Osteoblast (primary cell): ENCODE measurements at regions not wholly inside any gene's neighbourhood (a gene's known extent, or its start where the extent isn't known, plus 50 kb on each side); places are given as distances from the start of the nearest gene placed in this dataset.

Experiments
- DNase-seq: peaks from one replicate; pipeline ENCODE4 v3.0.0; 2011; ENCODE audit warnings: low spot score, mixed read lengths; ENCODE audit not compliant: insufficient read length; ENCODE audit errors: missing footprints
- H2AFZ ChIP-seq: 2 replicates; pipeline ENCODE4 v1.6.0; 2011; ENCODE audit warnings: mild to moderate bottlenecking, low read length
- H3K27ac ChIP-seq: 2 replicates; pipeline ENCODE4 v1.5.1; 2011; ENCODE audit warnings: mild to moderate bottlenecking, low read depth, low read length, moderate library complexity
- H3K27me3 ChIP-seq: 2 replicates; pipeline ENCODE4 v1.6.0; 2012; ENCODE audit warnings: mild to moderate bottlenecking, control low read depth, inconsistent platforms, low read length, moderate library complexity; ENCODE audit not compliant: insufficient read depth
- H3K36me3 ChIP-seq: 2 replicates; pipeline ENCODE4 v1.5.1; 2011; ENCODE audit warnings: mild to moderate bottlenecking, low read length, control low read depth, moderate library complexity; ENCODE audit not compliant: insufficient read depth
- H3K4me1 ChIP-seq: 2 replicates; pipeline ENCODE4 v1.5.1; 2011; ENCODE audit warnings: mild to moderate bottlenecking, low read length, control low read depth, moderate library complexity; ENCODE audit not compliant: insufficient read depth
- H3K4me2 ChIP-seq: 2 replicates; pipeline ENCODE4 v1.6.0; 2011; ENCODE audit warnings: mild to moderate bottlenecking, low read length; ENCODE audit not compliant: insufficient read depth
- H3K4me3 ChIP-seq: fragments of 200-600 bp; sonication (generic); 3 replicates; pipeline ENCODE4 v1.5.1; 2012; ENCODE audit warnings: mild to moderate bottlenecking, low read length, inconsistent platforms; ENCODE audit not compliant: insufficient read depth
- H3K79me2 ChIP-seq: 2 replicates; pipeline ENCODE4 v1.6.0; 2012; ENCODE audit warnings: mild to moderate bottlenecking, low read length, control low read depth, inconsistent platforms; ENCODE audit not compliant: insufficient read depth
- H3K9me3 ChIP-seq: 2 replicates; pipeline ENCODE4 v1.5.1; 2011; ENCODE audit warnings: low read depth, low read length, control low read depth
- H4K20me1 ChIP-seq: 2 replicates; pipeline ENCODE4 v1.6.0; 2012; ENCODE audit warnings: mild to moderate bottlenecking, low read length, control low read depth; ENCODE audit not compliant: insufficient read depth
- TF ChIP-seq, protein P1 (sequence below): IDR thresholded peaks from 2 replicates; pipeline ENCODE4 v1.5.1; 2011; ENCODE audit warnings: mild to moderate bottlenecking, low read depth, low read length, moderate library complexity; ENCODE audit errors: extremely low read depth

DNA sequence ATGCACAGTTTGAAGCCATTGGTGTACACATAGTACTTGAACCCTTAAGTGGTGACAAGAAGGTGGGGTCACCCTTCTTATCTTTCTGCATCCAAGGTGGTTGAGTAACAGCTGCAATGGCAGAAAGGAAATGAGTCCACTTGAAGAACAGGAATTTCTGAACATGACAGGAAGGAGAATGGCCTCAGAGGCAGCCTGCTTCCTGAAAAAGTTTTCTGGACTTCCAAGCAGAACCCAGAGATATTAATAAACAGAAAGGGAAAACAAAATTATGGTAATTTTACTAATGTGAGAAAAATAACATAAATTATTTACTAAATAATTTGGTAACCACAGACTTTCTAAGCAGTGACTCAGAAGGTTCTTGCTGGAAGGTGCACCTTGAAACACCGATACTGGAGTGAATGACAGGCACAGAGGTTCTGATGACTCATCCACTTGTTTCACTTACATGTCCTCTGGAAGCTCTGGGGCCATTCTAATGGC, 119.9 kb upstream of the HS3ST1 start:
- Histone ChIP-seq H3K4me1 (no peaks in the 10 kb centered on the region), H3K9me3 (no peaks in the 10 kb centered on the region), H3K4me2 (no peak overlapping the region), H3K4me3 (no peak overlapping the region), H3K27me3 (no peaks in the 10 kb centered on the region), H3K27ac (no peak overlapping the region), H3K36me3 (no peaks in the 10 kb centered on the region), H3K79me2 (no peaks in the 10 kb centered on the region), H4K20me1 (no peaks in the 10 kb centered on the region), H2AFZ (no peak overlapping the region)
- TF ChIP-seq, protein P1, sequence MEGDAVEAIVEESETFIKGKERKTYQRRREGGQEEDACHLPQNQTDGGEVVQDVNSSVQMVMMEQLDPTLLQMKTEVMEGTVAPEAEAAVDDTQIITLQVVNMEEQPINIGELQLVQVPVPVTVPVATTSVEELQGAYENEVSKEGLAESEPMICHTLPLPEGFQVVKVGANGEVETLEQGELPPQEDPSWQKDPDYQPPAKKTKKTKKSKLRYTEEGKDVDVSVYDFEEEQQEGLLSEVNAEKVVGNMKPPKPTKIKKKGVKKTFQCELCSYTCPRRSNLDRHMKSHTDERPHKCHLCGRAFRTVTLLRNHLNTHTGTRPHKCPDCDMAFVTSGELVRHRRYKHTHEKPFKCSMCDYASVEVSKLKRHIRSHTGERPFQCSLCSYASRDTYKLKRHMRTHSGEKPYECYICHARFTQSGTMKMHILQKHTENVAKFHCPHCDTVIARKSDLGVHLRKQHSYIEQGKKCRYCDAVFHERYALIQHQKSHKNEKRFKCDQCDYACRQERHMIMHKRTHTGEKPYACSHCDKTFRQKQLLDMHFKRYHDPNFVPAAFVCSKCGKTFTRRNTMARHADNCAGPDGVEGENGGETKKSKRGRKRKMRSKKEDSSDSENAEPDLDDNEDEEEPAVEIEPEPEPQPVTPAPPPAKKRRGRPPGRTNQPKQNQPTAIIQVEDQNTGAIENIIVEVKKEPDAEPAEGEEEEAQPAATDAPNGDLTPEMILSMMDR = no peak
- DNase-seq = no peak

DNA sequence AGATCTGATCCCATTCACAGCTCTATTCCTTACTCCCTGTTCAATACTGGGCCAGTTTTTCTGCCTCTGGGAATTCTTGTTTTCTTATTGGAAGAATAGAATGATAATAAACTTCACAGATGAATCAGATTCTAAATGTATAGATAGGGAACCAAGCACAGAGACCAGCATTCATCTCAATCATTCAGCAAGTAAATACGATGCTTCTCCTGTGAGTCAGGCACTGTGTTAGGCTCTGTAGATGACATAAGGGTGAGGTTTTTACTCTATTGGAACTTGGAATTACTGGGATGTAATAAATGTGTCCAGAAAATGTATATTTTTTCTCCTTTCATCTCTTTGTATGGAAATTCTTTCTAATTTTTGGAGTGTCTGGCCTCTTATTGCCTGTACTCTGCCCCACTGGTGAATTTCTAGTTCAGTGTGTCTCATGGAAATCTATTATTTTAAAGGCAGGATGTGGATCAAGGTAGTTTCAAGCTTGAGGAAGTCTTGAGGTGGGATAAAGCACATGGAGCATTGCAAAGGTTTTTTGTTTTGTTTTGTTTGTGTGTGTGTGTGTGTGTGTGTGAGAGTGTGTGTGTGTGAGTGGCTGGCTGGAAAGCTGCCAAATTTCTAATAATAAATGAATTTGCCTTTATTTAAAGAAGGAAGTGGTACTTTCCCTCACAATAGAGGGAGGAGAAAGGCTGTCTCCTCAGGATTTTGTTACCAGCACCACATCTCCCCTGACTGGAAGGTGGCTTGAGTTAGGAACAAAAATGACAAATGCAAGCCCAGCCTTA, 117.9 kb upstream of the HS3ST1 start:
- Histone ChIP-seq H3K4me2 (no peak overlapping the region), H3K4me3 (no peak overlapping the region), H3K36me3 (no peaks in the 10 kb centered on the region), H2AFZ (no peak overlapping the region), H3K79me2 (no peaks in the 10 kb centered on the region), H3K27me3 (no peaks in the 10 kb centered on the region), H4K20me1 (no peaks in the 10 kb centered on the region), H3K9me3 (no peaks in the 10 kb centered on the region), H3K27ac (no peak overlapping the region), H3K4me1 (no peaks in the 10 kb centered on the region)
- TF ChIP-seq, protein P1 = no peak
- no peak for DNase-seq

DNA sequence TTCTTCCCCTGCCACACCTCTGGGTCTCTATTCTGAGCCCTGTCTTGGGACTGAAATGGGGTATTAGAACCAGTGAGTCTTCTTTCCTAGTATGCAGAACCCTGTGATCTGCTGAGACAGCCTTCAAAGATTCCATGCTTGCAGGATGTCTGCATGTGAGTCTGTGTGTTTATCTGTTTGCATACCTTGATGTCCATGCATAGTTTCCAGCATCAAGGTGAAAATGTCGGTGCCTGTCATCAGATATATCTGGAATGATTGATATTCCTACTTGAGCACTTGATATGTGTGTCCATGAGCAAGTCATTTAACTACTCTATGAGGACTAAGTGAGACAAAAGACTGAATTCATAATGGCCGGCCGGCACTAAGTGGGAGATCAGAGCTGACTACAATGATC, 117.0 kb upstream of the HS3ST1 start:
- no peak overlapping the region for H3K4me3 ChIP-seq

DNA sequence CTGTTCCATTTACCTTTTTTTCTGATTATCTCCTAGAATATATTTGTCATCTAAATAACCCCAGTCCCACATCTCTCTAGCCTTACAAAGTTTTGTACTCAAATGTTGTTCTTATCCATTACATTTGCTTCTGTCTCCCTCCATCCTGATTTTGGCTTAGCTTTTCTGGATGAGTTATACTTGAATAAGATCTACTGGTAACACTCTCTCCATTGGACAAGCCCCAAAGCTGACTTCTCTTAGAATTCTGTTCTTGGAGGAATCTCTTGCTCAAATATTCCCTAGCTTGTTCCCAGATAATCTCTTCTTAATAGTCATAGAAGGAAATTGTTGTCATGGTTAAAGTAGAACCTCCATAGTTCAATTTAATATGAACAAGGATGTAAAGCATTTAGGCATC, 115.5 kb upstream of the HS3ST1 start:
- no peaks in the 10 kb centered on the region for H3K4me1 ChIP-seq
- no peak for DNase-seq
- H3K36me3 ChIP-seq = no peaks in the 10 kb centered on the region
- no peak overlapping the region for H2AFZ ChIP-seq
- H3K4me3 ChIP-seq = no peak overlapping the region
- no peaks in the 10 kb centered on the region for H3K9me3 ChIP-seq
- TF ChIP-seq, protein P1 = no peak
- H3K79me2 ChIP-seq = no peaks in the 10 kb centered on the region
- no peak overlapping the region for H3K27ac ChIP-seq
- H4K20me1 ChIP-seq = no peaks in the 10 kb centered on the region
- H3K27me3 ChIP-seq = no peaks in the 10 kb centered on the region
- H3K4me2 ChIP-seq = no peak overlapping the region

More for the DNA sequence above, 117.0 kb upstream of the HS3ST1 start:
- Histone ChIP-seq H3K4me2 (no peak overlapping the region), H3K27me3 (no peaks in the 10 kb centered on the region), H4K20me1 (no peaks in the 10 kb centered on the region), H3K4me1 (no peaks in the 10 kb centered on the region), H3K36me3 (no peaks in the 10 kb centered on the region), H2AFZ (no peak overlapping the region), H3K9me3 (no peaks in the 10 kb centered on the region), H3K27ac (no peak overlapping the region), H3K79me2 (no peaks in the 10 kb centered on the region)
- TF ChIP-seq, protein P1 = no peak
- no peak for DNase-seq
